Activated CD4-positive, alpha-beta T cell treated with anti-CD3 and anti-CD28 coated beads for 36 hours (primary cell): ENCODE measurements at regions not wholly inside any gene's neighbourhood (a gene's known extent, or its start where the extent isn't known, plus 50 kb on each side); places are given as distances from the start of the nearest gene placed in this dataset.
"Not testable (repeated sequence)": the region's sequence is repeated elsewhere in the genome, so short reads cannot be mapped to it uniquely, and the experiment has no call there.

ENCODE experiments used
- ATAC-seq: fragments of 200-7000 bp; cut with Tn5 transposase; one replicate; pipeline ENCODE4 v1.10.0; 2021; ENCODE audit warnings: mild to moderate bottlenecking, moderate library complexity
- CTCF ChIA-PET: fragments of 350-600 bp; sonication (Branson Sonifier 250); formaldehyde crosslinking; loops from one replicate; lab custom pipeline; 2021; ENCODE audit warnings: antibody characterized with exemption; lab: Charles Lee
- POLR2A ChIA-PET: fragments of 350-600 bp; sonication (Branson Sonifier 250); formaldehyde crosslinking; loops from one replicate; lab custom pipeline; 2021; ENCODE audit warnings: antibody characterized with exemption, inconsistent platforms; lab: Charles Lee
- DNase-seq: peaks from one replicate; pipeline ENCODE4 v3.0.0-alpha.2; 2020
- H3K27ac Mint-ChIP-seq: one replicate; pipeline ENCODE4 v1.8.0; 2021; ENCODE audit warnings: mixed read lengths
- H3K27me3 Mint-ChIP-seq: one replicate; pipeline ENCODE4 v1.8.0; 2021; ENCODE audit warnings: mixed read lengths
- H3K36me3 Mint-ChIP-seq: one replicate; pipeline ENCODE4 v1.8.0; 2021; ENCODE audit warnings: low read depth, mixed read lengths
- H3K4me1 Mint-ChIP-seq: one replicate; pipeline ENCODE4 v1.8.0; 2021; ENCODE audit warnings: mixed read lengths
- H3K4me3 Mint-ChIP-seq: one replicate; pipeline ENCODE4 v1.8.0; 2021; ENCODE audit warnings: mild to moderate bottlenecking, moderate library complexity, mixed read lengths
- H3K9me3 Mint-ChIP-seq: one replicate; pipeline ENCODE4 v1.8.0; 2021; ENCODE audit warnings: low read depth, mixed read lengths
- intact Hi-C, 2 experiments: fragments of 100-400 bp; cut with DNase I in 1 of 2; cut with micrococcal nuclease in 1 of 2; formaldehyde crosslinking; loops; one replicate each; pipeline versions ENCODE4 v1.14.2 to v1.15.1; 2022 to 2024; cut with DNase I, micrococcal nuclease

GRCh38 chr10:64867501-64867962 is 1346.3 kb downstream of the REEP3 start:
- intact Hi-C loops = no loop called here
- ATAC-seq (no peak), DNase-seq (no peak)
- Mint-ChIP-seq H3K9me3 (peaks cover 3% of the 10 kb centered on the region), H3K36me3 (no peaks in the 10 kb centered on the region), H3K4me1 (no peaks in the 10 kb centered on the region), H3K27me3 (no peaks in the 10 kb centered on the region), H3K27ac (no peak overlapping the region), H3K4me3 (no peak overlapping the region)
- ChIA-PET POLR2A (no interaction called here), CTCF (no interaction called here)

GRCh38 chr10:64873088-64873487 is 1351.9 kb downstream of the REEP3 start:
- ATAC-seq (no peak), DNase-seq (no peak)
- ChIA-PET CTCF (no interaction called here), POLR2A (no interaction called here)
- H3K9me3 Mint-ChIP-seq = peaks cover 7% of the 10 kb centered on the region
- H3K36me3 Mint-ChIP-seq = no peaks in the 10 kb centered on the region
- no peaks in the 10 kb centered on the region for H3K27me3 Mint-ChIP-seq
- H3K4me3 Mint-ChIP-seq = no peak overlapping the region
- intact Hi-C loops = no loop called here
- H3K27ac Mint-ChIP-seq = no peak overlapping the region
- H3K4me1 Mint-ChIP-seq = no peaks in the 10 kb centered on the region

GRCh38 chr10:64873959-64874358 is 1352.8 kb downstream of the REEP3 start:
- Mint-ChIP-seq H3K27ac (no peak overlapping the region), H3K36me3 (no peaks in the 10 kb centered on the region), H3K4me1 (no peaks in the 10 kb centered on the region), H3K4me3 (no peak overlapping the region), H3K9me3 (peaks cover 7% of the 10 kb centered on the region), H3K27me3 (no peaks in the 10 kb centered on the region)
- ChIA-PET POLR2A (no interaction called here), CTCF (no interaction called here)
- no peak for ATAC-seq
- intact Hi-C loops = no loop called here
- no peak for DNase-seq

GRCh38 chr10:64880546-64880945 is 1359.3 kb downstream of the REEP3 start:
- POLR2A ChIA-PET = no interaction called here
- intact Hi-C loops = no loop called here
- no peaks in the 10 kb centered on the region for H3K36me3 Mint-ChIP-seq

GRCh38 chr10:64881257-64881656 is 1360.1 kb downstream of the REEP3 start:
- ChIA-PET CTCF (no interaction called here), POLR2A (no interaction called here)
- intact Hi-C loops = no loop called here
- Mint-ChIP-seq H3K9me3 (peaks cover 4% of the 10 kb centered on the region), H3K4me3 (no peak overlapping the region), H3K36me3 (no peaks in the 10 kb centered on the region), H3K4me1 (no peaks in the 10 kb centered on the region), H3K27ac (no peak overlapping the region), H3K27me3 (no peaks in the 10 kb centered on the region)
- ATAC-seq (no peak), DNase-seq (no peak)

More at GRCh38 chr10:64880546-64880945, 1359.3 kb downstream of the REEP3 start:
- no peaks in the 10 kb centered on the region for H3K4me1 Mint-ChIP-seq
- H3K27ac Mint-ChIP-seq = no peak overlapping the region
- no peak overlapping the region for H3K4me3 Mint-ChIP-seq
- no peak for DNase-seq
- CTCF ChIA-PET = no interaction called here
- ATAC-seq = no peak
- H3K9me3 Mint-ChIP-seq = peaks cover 4% of the 10 kb centered on the region
- no peaks in the 10 kb centered on the region for H3K27me3 Mint-ChIP-seq

GRCh38 chr10:64896582-64896981 is 1375.4 kb downstream of the REEP3 start:
- no peak for ATAC-seq
- no peaks in the 10 kb centered on the region for H3K36me3 Mint-ChIP-seq
- intact Hi-C loops = no loop called here
- no peaks in the 10 kb centered on the region for H3K27me3 Mint-ChIP-seq
- H3K27ac Mint-ChIP-seq = no peak overlapping the region
- CTCF ChIA-PET = no interaction called here
- no peak overlapping the region for H3K4me3 Mint-ChIP-seq
- H3K9me3 Mint-ChIP-seq = peaks cover 16% of the 10 kb centered on the region
- H3K4me1 Mint-ChIP-seq = no peaks in the 10 kb centered on the region
- DNase-seq = no peak
- POLR2A ChIA-PET = no interaction called here

- POLR2A ChIA-PET, DNase-seq, H3K27me3 Mint-ChIP-seq, intact Hi-C loops, H3K27ac Mint-ChIP-seq, H3K4me3 Mint-ChIP-seq, ATAC-seq, H3K36me3 Mint-ChIP-seq, H3K4me1 Mint-ChIP-seq, CTCF ChIA-PET, H3K9me3 Mint-ChIP-seq: not testable (repeated sequence)
These were observed 1385.1 kb downstream of the REEP3 start for GRCh38 chr10:64906311-64906710.

- DNase-seq, intact Hi-C loops, POLR2A ChIA-PET, H3K27ac Mint-ChIP-seq, CTCF ChIA-PET, ATAC-seq, H3K4me1 Mint-ChIP-seq, H3K4me3 Mint-ChIP-seq, H3K27me3 Mint-ChIP-seq, H3K36me3 Mint-ChIP-seq: not testable (repeated sequence)
- H3K9me3 Mint-ChIP-seq = peaks cover 16% of the 10 kb centered on the region
These were observed 1403.1 kb downstream of the REEP3 start for GRCh38 chr10:64924306-64924705.

- intact Hi-C loops = no loop called here
- DNase-seq (no peak), ATAC-seq (no peak)
- H3K36me3 Mint-ChIP-seq = no peaks in the 10 kb centered on the region
- POLR2A ChIA-PET = no interaction called here
- CTCF ChIA-PET = interaction anchor here (1.1 kb wide), 1 partner anchor 19 kb away, joined by 3 read pairs; no protein-coding TSS in a partner anchor
- no peak overlapping the region for H3K27ac Mint-ChIP-seq
- H3K4me1 Mint-ChIP-seq = no peaks in the 10 kb centered on the region
- H3K9me3 Mint-ChIP-seq = peaks cover 7% of the 10 kb centered on the region
- no peak overlapping the region for H3K4me3 Mint-ChIP-seq
- H3K27me3 Mint-ChIP-seq = no peaks in the 10 kb centered on the region
These were observed 1430.8 kb downstream of the REEP3 start for GRCh38 chr10:64952042-64952441.

- intact Hi-C loops = no loop called here
- Mint-ChIP-seq H3K4me3 (no peak overlapping the region), H3K9me3 (peaks cover 2% of the 10 kb centered on the region), H3K27ac (no peak overlapping the region), H3K27me3 (no peaks in the 10 kb centered on the region), H3K36me3 (no peaks in the 10 kb centered on the region), H3K4me1 (no peaks in the 10 kb centered on the region)
- ChIA-PET POLR2A (no interaction called here), CTCF (no interaction called here)
- ATAC-seq (no peak), DNase-seq (no peak)
These were observed 1435.2 kb downstream of the REEP3 start for GRCh38 chr10:64956441-64956840.

- Mint-ChIP-seq H3K27me3 (no peaks in the 10 kb centered on the region), H3K4me3 (no peak overlapping the region), H3K9me3 (no peaks in the 10 kb centered on the region), H3K4me1 (no peaks in the 10 kb centered on the region), H3K27ac (no peak overlapping the region), H3K36me3 (no peaks in the 10 kb centered on the region)
- ChIA-PET CTCF (no interaction called here), POLR2A (no interaction called here)
- ATAC-seq = no peak
- DNase-seq = no peak
- intact Hi-C loops = no loop called here
These were observed 1437.9 kb downstream of the REEP3 start for GRCh38 chr10:64959116-64959515.

GRCh38 chr10:64959883-64960282 is 1438.7 kb downstream of the REEP3 start:
- no peak for DNase-seq
- Mint-ChIP-seq H3K27ac (no peak overlapping the region), H3K27me3 (no peaks in the 10 kb centered on the region), H3K4me1 (no peaks in the 10 kb centered on the region), H3K4me3 (no peak overlapping the region), H3K9me3 (no peaks in the 10 kb centered on the region), H3K36me3 (no peaks in the 10 kb centered on the region)
- intact Hi-C loops = no loop called here
- no peak for ATAC-seq
- POLR2A ChIA-PET = no interaction called here
- CTCF ChIA-PET = no interaction called here

GRCh38 chr10:64973391-64973790 is 1452.2 kb downstream of the REEP3 start:
- no peaks in the 10 kb centered on the region for H3K27me3 Mint-ChIP-seq
- H3K9me3 Mint-ChIP-seq = no peaks in the 10 kb centered on the region

More at GRCh38 chr10:64973391-64973790, 1452.2 kb downstream of the REEP3 start:
- DNase-seq = no peak
- ChIA-PET CTCF (interaction anchor here (0.7 kb wide), 2 partner anchors 13 to 228 kb away, joined by 3 read pairs; no protein-coding TSS in a partner anchor), POLR2A (no interaction called here)
- intact Hi-C loops = no loop called here
- Mint-ChIP-seq H3K4me1 (no peaks in the 10 kb centered on the region), H3K4me3 (no peak overlapping the region), H3K36me3 (no peaks in the 10 kb centered on the region), H3K27ac (no peak overlapping the region)
- ATAC-seq = no peak
